ENCODE measurements at regions not wholly inside any gene's neighbourhood (a gene's known extent, or its start where the extent isn't known, plus 50 kb on each side); places are given as distances from the start of the nearest gene placed in this dataset.

- TF ChIP-seq EP300 (IDR thresholded peaks at IDR 0.05; ENCODE audit: low read depth), result no peak
- TF ChIP-seq CTCF (IDR thresholded peaks at IDR 0.05), result no peak
- TF ChIP-seq POLR2AphosphoS5 (IDR thresholded peaks at IDR 0.05), result no peak
These were observed 634.9 kb downstream of the LTN1 start for GRCh38 chr21:28357743-28358142.

All from transverse colon (tissue), 4 donors.